Activated CD4-positive, alpha-beta T cell treated with anti-CD3 and anti-CD28 coated beads, Interleukin-2, amount 10 ng/mL, durations not matched to agents 24 days and 14 days (primary cell): ENCODE measurements at regions not wholly inside any gene's neighbourhood (a gene's known extent, or its start where the extent isn't known, plus 50 kb on each side); places are given as distances from the start of the nearest gene placed in this dataset.

ENCODE experiments used
- DNase-seq: peaks from one replicate; pipeline ENCODE4 v3.0.0; 2022
- H3K27ac Mint-ChIP-seq: one replicate; pipeline ENCODE4 v1.8.0; 2022; ENCODE audit warnings: mild to moderate bottlenecking, mixed read lengths
- H3K27me3 Mint-ChIP-seq: one replicate; pipeline ENCODE4 v1.8.0; 2022; ENCODE audit warnings: mixed read lengths
- H3K36me3 Mint-ChIP-seq: one replicate; pipeline ENCODE4 v1.8.0; 2022; ENCODE audit warnings: low read depth, mild to moderate bottlenecking, mixed read lengths
- H3K4me1 Mint-ChIP-seq: one replicate; pipeline ENCODE4 v1.8.0; 2021; ENCODE audit warnings: mixed read lengths
- H3K4me3 Mint-ChIP-seq: one replicate; pipeline ENCODE4 v1.8.0; 2022; ENCODE audit warnings: mild to moderate bottlenecking, moderate library complexity, mixed read lengths
- H3K9me3 Mint-ChIP-seq: one replicate; pipeline ENCODE4 v1.8.0; 2021; ENCODE audit warnings: mixed read lengths
- intact Hi-C: fragments of 100-400 bp; cut with micrococcal nuclease; formaldehyde crosslinking; loops from one replicate; pipeline ENCODE4 v1.15.1; 2023

DNA sequence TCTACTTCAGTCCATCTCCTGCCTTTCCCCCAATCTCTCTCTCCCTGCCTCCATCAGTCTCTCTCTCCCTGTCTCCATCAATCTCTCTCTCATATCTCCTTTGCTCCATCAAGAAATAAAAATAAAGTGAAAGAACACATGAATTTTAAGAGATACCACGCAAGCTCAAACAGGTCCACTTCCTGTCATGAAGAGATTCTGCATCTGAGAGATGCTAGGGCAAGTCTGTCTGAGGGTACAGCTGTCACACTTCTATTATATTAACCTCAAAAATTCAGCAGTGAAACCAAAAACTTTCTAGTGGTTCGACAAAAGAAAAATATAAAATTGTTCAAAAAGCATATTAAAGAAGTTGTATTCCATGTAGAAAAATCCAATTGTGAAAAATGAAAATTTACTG lies 296.8 kb upstream of the RSPO3 start:
- Mint-ChIP-seq H3K36me3 (no peaks in the 10 kb centered on the region), H3K27me3 (no peaks in the 10 kb centered on the region), H3K4me1 (no peaks in the 10 kb centered on the region), H3K9me3 (no peaks in the 10 kb centered on the region), H3K27ac (no peak overlapping the region), H3K4me3 (no peak overlapping the region)
- intact Hi-C loops: no loop called here
- no peak for DNase-seq

DNA sequence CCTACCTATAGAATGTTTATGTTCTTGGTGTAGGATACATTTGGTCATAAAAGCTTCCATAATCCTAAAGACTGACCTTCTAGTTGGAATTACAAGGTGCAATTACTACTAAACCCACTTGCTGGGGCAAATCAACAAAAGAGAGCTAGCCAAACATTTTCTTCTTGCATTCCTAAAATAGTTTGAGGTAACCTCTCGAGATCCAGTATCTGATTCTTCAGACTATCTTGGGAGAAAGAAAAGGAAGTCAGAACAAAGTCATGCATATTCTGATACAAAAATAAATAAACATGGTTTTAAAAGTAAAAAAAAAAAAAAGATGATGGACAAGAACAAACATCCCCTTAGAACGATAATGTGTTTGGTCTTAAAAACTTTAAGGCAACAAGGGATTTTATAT lies 294.2 kb upstream of the RSPO3 start:
- Mint-ChIP-seq H3K27me3 (no peaks in the 10 kb centered on the region), H3K4me1 (no peaks in the 10 kb centered on the region), H3K9me3 (no peaks in the 10 kb centered on the region), H3K27ac (no peak overlapping the region), H3K36me3 (no peaks in the 10 kb centered on the region), H3K4me3 (no peak overlapping the region)
- intact Hi-C loops: no loop called here
- no peak for DNase-seq

DNA sequence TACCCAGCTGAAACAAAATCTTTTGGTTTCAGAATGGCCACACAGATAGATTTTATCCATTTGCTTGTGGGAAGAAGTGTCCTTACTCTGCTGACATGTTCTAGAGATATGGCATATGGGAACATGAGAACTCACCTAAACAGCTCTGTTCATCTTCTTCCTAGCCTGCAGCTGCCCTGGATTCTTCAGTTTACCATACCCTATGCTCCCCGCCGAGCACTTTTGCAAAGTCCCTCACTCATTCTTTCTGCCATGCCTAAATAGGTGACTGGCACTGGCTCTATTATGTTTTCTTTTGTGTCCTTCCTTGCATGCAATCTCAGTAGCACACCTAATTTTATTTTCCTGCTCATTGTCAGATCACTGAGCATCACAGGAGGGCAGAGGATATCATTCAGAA lies 293.7 kb upstream of the RSPO3 start:
- H3K27me3 Mint-ChIP-seq: no peaks in the 10 kb centered on the region
- no peaks in the 10 kb centered on the region for H3K9me3 Mint-ChIP-seq
- no peaks in the 10 kb centered on the region for H3K4me1 Mint-ChIP-seq
- DNase-seq: no peak
- intact Hi-C loops: no loop called here
- H3K4me3 Mint-ChIP-seq: no peak overlapping the region
- no peak overlapping the region for H3K27ac Mint-ChIP-seq
- no peaks in the 10 kb centered on the region for H3K36me3 Mint-ChIP-seq

- DNase-seq: no peak
- Mint-ChIP-seq H3K27ac (no peak overlapping the region), H3K9me3 (no peaks in the 10 kb centered on the region), H3K4me1 (no peaks in the 10 kb centered on the region), H3K36me3 (no peaks in the 10 kb centered on the region), H3K4me3 (no peak overlapping the region), H3K27me3 (no peaks in the 10 kb centered on the region)
- intact Hi-C loops: no loop called here
These were observed 292.2 kb upstream of the RSPO3 start for GRCh38 chr6:126826166-126826714.

DNA sequence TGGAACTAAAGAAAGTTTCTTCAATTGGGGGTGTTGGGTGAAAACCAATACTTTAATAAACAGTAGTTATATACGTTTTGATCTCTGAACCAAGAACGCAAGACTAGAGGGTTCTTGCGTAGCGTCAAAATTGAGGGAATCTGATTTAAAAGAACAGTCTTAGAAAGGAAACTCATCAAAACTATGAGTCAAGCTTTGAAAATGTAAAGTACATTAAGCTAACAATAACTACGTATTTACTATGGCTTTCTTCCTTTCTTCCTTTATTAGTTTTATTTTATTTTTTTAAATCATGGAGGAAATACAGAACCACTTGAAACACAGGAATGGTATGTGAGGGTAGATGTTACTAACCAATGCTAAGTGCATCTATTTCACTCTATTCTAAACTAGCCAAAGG lies 287.0 kb upstream of the RSPO3 start:
- no peaks in the 10 kb centered on the region for H3K9me3 Mint-ChIP-seq
- DNase-seq: no peak

GRCh38 chr6:126842769-126843168 lies 275.7 kb upstream of the RSPO3 start:
- H3K4me3 Mint-ChIP-seq: no peak overlapping the region
- H3K9me3 Mint-ChIP-seq: no peaks in the 10 kb centered on the region
- H3K4me1 Mint-ChIP-seq: no peaks in the 10 kb centered on the region
- no peaks in the 10 kb centered on the region for H3K36me3 Mint-ChIP-seq
- H3K27ac Mint-ChIP-seq: no peak overlapping the region
- intact Hi-C loops: no loop called here
- no peaks in the 10 kb centered on the region for H3K27me3 Mint-ChIP-seq
- no peak for DNase-seq

More for the DNA sequence above, 287.0 kb upstream of the RSPO3 start:
- intact Hi-C loops: no loop called here
- Mint-ChIP-seq H3K36me3 (no peaks in the 10 kb centered on the region), H3K27ac (no peak overlapping the region), H3K4me3 (no peak overlapping the region), H3K27me3 (no peaks in the 10 kb centered on the region), H3K4me1 (no peaks in the 10 kb centered on the region)

GRCh38 chr6:126848119-126848518 lies 270.4 kb upstream of the RSPO3 start:
- DNase-seq: no peak
- Mint-ChIP-seq H3K36me3 (no peaks in the 10 kb centered on the region), H3K27ac (no peak overlapping the region), H3K4me1 (no peaks in the 10 kb centered on the region), H3K4me3 (no peak overlapping the region), H3K9me3 (peaks cover 3% of the 10 kb centered on the region), H3K27me3 (no peaks in the 10 kb centered on the region)
- intact Hi-C loops: no loop called here

- intact Hi-C loops: no loop called here
- Mint-ChIP-seq H3K36me3 (no peaks in the 10 kb centered on the region), H3K9me3 (no peaks in the 10 kb centered on the region), H3K27me3 (no peaks in the 10 kb centered on the region), H3K4me3 (no peak overlapping the region), H3K27ac (no peak overlapping the region), H3K4me1 (no peaks in the 10 kb centered on the region)
- peak; percentile 3 for DNase-seq
These were observed 250.8 kb upstream of the RSPO3 start for GRCh38 chr6:126867641-126868040.

DNA sequence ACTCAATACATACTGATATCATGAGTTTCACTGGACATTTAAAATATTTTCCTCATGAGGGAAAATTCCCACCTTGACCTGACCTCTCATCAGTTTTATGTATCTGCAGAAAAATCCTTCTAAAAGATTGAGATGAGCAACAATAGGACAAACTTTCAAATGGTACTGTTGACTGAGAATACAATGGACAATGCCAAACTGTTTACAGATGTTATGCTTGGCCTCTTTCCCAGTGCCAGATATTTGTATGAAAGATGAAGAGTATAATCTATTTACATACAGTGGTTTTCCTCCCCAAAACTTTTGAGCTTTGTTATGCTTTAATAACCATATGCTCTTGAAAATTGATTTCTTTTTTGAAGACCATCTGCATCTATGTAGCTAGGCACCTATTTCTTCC lies 245.1 kb upstream of the RSPO3 start:
- DNase-seq: peak; percentile 4
- Mint-ChIP-seq H3K36me3 (no peaks in the 10 kb centered on the region), H3K9me3 (no peaks in the 10 kb centered on the region), H3K4me1 (no peaks in the 10 kb centered on the region), H3K4me3 (no peak overlapping the region), H3K27ac (no peak overlapping the region), H3K27me3 (no peaks in the 10 kb centered on the region)
- intact Hi-C loops: no loop called here

DNA sequence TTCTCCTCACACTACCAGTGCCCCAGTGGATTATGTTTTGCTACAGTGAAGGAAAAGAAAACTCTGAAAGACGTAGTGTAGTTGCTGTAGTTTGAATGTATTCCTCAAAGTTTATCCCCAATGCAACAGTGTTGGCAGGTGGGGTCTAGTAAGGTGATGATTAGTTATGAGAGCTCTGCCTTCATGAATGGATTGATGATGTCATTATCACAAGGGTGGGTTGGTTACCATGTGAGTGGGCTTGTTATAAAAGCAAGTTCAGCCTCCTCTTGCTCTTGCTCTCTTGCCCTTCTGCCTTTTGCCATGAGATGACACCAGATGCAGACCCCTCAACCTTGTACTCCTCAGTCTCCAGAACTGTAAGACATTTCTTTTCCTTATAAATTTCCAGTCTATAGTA lies 244.7 kb upstream of the RSPO3 start:
- no peak overlapping the region for H3K27ac Mint-ChIP-seq
- intact Hi-C loops: no loop called here
- DNase-seq: peak; percentile 9
- no peaks in the 10 kb centered on the region for H3K36me3 Mint-ChIP-seq
- H3K4me1 Mint-ChIP-seq: no peaks in the 10 kb centered on the region
- no peaks in the 10 kb centered on the region for H3K9me3 Mint-ChIP-seq
- H3K4me3 Mint-ChIP-seq: no peak overlapping the region
- no peaks in the 10 kb centered on the region for H3K27me3 Mint-ChIP-seq

GRCh38 chr6:126876446-126876845 lies 242.0 kb upstream of the RSPO3 start:
- intact Hi-C loops: no loop called here
- Mint-ChIP-seq H3K36me3 (no peaks in the 10 kb centered on the region), H3K4me3 (no peak overlapping the region), H3K4me1 (no peaks in the 10 kb centered on the region), H3K27ac (no peak overlapping the region), H3K9me3 (no peaks in the 10 kb centered on the region), H3K27me3 (no peaks in the 10 kb centered on the region)
- no peak for DNase-seq

GRCh38 chr6:126880964-126881363 lies 237.5 kb upstream of the RSPO3 start:
- no peak overlapping the region for H3K27ac Mint-ChIP-seq
- H3K9me3 Mint-ChIP-seq: no peaks in the 10 kb centered on the region
- no peaks in the 10 kb centered on the region for H3K4me1 Mint-ChIP-seq
- H3K27me3 Mint-ChIP-seq: no peaks in the 10 kb centered on the region
- DNase-seq: peak; percentile 12
- H3K4me3 Mint-ChIP-seq: no peak overlapping the region
- H3K36me3 Mint-ChIP-seq: no peaks in the 10 kb centered on the region
- intact Hi-C loops: no loop called here

DNA sequence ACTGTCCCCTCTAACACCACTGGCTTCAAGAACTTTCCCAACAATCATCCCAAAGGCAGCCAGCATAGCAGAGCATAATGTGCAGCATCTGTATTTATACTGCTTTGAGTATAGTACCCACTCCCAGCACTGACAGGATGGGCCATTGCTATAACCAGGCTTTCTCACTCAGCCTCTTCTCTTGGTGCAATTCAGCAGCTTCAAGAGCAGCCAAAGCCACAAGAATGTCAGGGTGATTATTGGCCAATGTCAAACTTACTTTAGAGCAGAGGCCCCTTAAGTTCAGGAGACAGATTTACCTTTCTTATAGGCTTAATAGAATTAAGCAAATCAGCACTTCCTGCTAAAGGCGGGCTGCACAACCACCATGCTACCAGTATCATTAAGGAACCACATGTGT lies 232.4 kb upstream of the RSPO3 start:
- H3K36me3 Mint-ChIP-seq: no peaks in the 10 kb centered on the region
- no peaks in the 10 kb centered on the region for H3K27me3 Mint-ChIP-seq
- peak; percentile 34 for DNase-seq
- intact Hi-C loops: no loop called here
- H3K9me3 Mint-ChIP-seq: no peaks in the 10 kb centered on the region
- H3K4me1 Mint-ChIP-seq: no peaks in the 10 kb centered on the region
- H3K4me3 Mint-ChIP-seq: no peak overlapping the region
- H3K27ac Mint-ChIP-seq: no peak overlapping the region

DNA sequence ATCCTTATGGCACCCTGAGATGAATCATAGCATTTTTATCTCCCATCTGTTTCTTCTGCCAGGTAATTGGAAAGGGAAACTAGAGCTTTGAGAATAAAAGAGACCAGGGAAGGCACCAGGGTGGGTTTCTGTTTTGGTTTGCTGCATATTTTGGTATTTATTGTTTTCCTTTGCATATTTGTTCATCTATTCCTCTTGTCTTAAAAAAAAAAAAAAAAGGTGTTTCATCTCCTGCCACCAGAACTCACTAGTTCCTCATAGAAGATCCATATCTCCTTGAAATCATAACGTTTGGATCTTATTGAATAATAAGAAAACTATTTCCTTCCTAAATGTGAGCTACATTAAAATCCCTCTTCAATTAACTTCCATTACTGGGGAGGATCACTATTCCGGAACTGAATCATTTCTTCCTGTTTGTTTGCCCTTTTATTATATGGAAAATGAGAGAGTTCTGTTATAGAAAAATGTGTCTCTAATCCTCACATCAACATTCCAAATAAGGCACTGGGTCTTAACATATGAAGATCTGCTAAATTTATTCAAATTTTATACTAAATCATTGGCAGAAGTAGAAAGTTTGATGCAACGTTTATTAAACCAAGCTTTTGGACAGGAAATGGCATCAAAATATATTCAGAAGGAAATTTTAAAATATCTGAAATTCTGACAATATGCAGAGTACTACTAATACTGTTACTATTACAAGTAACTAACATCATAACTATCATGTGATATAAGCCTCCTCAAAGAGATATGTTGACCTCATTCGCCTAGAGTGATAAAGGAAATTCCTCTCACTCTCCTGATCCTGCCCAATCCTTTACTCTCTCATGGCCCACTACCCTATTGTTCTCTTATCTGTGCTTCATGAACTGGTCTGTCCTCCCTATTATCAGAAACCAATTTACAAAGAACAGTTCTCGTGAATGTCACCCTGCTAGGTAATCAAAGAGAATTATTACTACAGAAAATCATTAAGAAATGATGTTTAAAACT lies 229.4 kb upstream of the RSPO3 start:
- Mint-ChIP-seq H3K4me3 (no peak overlapping the region), H3K27ac (no peak overlapping the region), H3K4me1 (no peaks in the 10 kb centered on the region), H3K27me3 (no peaks in the 10 kb centered on the region), H3K36me3 (no peaks in the 10 kb centered on the region), H3K9me3 (peaks cover 4% of the 10 kb centered on the region)
- peak; percentile 30 for DNase-seq
- intact Hi-C loops: no loop called here
